GM18867 (cell line): ENCODE measurements at regions not wholly inside any gene's neighbourhood (a gene's known extent, or its start where the extent isn't known, plus 50 kb on each side); places are given as distances from the start of the nearest gene placed in this dataset.
A peak's percentile ranks its signal among the peaks of the same experiment; 100 is the strongest.

Source experiments
- ATAC-seq: cut with Tn5 transposase; IDR thresholded peaks from one replicate; pipeline ENCODE4 v1.9.1; 2021; ENCODE audit warnings: mild to moderate bottlenecking, moderate library complexity; ENCODE audit not compliant: unreplicated experiment

DNA sequence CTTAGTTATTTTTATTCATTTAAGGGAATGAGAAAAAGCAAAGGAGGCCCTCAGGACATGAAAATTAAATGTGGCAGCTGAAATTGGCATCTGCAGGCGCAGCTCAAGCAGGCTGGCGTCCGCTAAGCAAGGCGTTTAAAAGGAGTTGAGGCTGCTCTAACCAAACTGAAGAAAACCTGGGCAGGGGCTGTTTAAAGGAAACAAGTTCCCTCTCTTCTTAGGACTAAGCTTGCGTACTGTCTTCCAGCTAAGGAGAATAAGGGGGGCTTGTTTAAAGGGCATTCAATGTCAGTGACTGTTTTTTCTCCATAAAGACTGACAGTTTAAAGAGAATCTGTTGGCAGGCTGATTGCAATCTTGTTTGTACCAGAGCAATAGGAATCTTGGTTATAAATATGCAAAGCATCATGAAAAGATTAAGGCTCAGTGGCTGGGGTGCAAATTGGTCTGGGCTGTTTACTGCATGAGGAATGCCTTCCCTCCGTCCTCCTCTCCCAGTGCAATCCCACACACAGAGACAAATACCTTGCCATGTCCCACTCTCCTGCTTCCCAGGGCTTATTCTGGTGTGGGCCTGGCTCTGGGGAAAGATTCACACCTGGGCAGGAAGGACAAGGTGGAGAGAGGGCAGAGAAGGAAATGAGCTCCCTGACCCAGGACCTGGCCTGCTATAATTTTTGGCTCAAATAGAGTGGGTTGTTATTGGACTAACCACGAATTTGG, 85.9 kb upstream of the LIFR start:
- ATAC-seq = no peak

- ATAC-seq = no peak
Measured at GRCh38 chr5:38643616-38644015, 87.2 kb upstream of the LIFR start.

DNA sequence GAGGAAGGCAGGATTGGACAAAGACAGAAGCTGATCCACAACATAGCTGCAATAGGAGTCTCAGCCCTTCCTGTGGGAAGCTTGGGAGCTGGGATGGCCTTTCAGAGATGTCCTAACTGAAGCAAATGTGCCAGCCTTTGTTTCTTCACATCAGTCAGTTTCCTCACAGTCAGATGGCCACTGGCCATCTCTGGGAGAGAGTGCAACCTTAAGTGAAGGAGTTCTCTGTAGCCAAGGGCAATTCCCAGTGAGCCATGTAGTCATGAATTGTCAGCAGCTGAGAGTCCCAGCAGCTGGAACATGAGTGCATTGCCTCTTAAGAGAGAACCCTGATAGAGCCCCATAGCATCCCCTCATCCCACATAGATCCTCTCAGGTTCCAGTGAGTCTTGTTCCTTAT, 89.1 kb upstream of the LIFR start:
- no peak for ATAC-seq

- ATAC-seq = no peak
Measured at GRCh38 chr5:38648703-38649291, 92.4 kb upstream of the LIFR start.

DNA sequence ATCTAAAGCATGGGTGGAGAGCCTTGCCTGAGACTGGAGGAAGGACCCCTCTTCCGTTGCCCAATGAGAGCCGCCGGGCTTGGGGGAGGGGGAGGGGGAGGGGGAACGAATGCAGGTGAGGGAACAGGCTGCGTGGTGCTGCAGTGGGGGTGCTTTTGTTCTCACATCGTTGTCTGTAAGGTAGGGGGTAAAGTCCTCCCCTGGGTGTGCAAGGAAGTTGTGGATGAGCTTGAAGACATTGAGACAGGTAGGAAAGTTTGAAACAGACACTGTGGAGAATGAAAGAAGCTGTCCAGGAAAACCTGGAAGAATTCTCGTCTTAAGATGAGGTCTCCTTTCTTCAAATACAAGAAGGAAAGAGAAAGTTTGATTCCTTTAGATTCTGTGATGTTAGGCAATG, 94.1 kb upstream of the LIFR start:
- ATAC-seq = no peak

DNA sequence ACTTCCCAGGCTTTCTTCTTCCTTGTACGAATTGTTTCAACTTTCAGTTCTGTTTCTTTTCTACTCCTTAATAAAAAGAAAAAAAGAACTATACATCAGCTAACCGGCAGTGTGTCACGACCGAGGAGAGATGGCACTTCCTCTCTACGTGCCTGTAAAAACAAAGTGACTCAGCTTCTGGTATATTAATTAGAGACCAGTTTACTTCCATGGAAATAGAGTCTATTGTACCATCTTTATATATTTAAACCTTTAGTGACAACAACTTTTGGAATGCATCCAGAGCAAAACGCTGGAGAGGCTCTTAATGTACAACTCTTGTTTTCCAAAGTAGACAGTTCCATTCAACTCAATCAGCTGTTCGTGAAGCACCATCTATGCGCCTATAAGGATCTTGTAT, 94.5 kb upstream of the LIFR start:
- no peak for ATAC-seq

- no peak for ATAC-seq
Measured at GRCh38 chr5:38651806-38652205, 95.4 kb upstream of the LIFR start.

GRCh38 chr5:38653389-38653788, 96.9 kb upstream of the LIFR start:
- no peak for ATAC-seq

- ATAC-seq = no peak
Measured at GRCh38 chr5:38655691-38656090, 99.2 kb upstream of the LIFR start.

DNA sequence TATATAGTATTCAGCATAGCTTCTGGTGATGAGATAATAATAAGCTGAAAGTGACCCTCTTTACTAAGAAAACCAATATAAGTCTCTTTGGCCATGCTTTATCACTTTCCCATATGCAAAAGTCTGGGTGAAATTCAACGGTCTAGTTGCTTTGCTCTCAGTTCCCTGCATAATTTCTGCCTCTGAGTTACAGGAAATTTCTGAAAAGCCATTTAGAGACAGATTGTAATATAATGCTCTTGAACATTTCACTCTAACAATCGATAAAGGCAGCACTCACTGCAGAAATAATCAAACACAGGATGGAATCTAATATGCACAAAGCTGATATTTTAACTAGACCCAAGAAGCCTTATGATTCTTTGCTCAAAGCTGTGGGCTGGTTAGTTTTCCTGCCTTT, 100.1 kb upstream of the LIFR start:
- no peak for ATAC-seq

DNA sequence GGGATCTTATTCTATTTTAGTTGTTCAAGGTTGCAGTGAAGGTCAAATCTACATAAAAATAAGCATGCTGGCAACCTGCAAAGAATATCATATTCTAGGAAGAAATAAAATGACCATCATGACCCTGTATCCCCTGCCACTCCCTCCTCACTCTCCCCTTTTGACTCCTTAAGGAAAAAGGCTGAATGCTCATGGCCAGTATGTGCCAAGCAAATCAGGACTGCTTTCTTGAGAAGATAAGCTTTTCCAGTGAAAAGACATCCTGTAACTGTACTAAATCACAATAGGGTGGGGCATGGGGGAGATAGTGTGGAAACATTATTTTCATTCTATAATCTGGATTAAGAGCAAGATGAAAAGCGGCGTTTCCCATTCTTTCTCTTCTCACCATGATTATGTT, 100.6 kb upstream of the LIFR start:
- no peak for ATAC-seq

- ATAC-seq = no peak
Measured at GRCh38 chr5:38660194-38660668, 103.8 kb upstream of the LIFR start.

DNA sequence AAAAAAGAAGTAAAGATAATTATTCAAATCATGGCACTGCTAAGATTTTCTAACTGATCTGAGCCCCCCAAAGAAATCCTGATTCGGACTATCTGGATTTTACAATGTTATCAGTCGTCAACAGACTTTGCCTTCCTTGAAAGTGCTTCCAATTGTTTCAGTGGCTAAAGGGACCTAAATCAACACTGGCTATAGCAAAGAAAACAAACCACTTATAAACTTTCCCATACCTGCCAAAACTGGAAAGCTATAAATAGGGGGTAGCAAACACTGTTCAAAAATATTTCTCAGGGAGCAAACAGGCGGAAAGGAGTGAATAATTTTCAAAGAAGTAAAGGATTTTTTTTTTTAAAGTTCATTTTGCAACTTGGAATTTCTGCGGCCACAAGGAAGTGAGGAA, 105.6 kb upstream of the LIFR start:
- ATAC-seq = no peak

DNA sequence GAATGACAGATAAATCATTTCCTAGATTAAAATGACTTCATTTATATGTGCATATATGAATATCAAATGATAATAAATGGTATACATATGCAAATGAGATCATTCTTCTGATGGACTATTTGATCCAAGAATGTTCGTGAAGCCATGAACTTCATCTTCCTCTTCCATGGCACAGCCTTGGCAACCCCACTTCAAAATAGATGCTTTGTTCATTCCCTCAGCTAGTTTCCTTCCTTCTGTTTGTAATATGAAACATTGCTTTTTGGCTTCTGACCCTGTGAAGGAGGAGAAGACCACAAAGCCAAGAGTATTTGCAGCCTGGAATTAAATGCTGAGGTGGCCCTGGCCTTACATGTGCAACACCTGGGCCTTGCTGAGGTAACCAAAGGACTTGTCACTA, 106.8 kb upstream of the LIFR start:
- no peak for ATAC-seq

- peak; percentile 47 for ATAC-seq
Measured at GRCh38 chr5:38666668-38667498, 110.4 kb upstream of the LIFR start.

DNA sequence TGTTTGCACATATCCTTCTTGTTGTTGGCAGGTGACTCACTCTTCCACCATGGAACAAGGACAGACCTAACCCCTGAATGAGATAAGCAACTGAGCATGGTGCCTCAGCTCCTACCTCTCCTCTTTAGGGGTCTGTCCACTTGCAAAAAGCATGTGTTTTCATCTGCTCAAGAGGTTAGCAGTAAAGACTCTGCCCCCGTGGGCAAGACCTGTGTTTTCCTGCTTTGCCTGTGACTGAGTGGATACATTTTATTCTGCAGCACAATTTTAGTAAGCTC, 111.0 kb upstream of the LIFR start:
- no peak for ATAC-seq

DNA sequence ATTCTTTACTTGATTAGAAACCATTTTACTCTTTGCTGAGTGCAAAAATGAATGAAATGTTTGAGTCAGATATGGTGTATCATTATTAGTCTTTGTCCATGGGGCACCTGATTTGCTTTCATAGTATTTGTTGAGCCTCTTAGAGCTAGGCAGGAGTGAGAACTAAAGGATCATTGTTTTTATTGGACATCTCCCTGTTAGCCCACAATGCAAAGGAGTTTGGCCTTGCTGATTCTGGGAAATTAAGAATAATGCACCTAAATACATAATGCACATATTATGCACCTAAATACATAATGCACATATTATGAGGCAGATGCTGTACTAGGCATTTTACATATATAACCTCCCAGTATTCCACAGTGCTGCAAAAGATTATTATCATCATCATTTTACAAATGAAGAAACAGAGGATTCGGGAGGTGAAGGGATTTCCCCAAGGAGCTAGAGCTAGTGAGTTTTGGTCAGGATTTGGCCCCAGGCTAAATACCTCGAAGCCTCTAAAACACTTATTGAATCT, 113.0 kb upstream of the LIFR start:
- no peak for ATAC-seq

- no peak for ATAC-seq
Measured at GRCh38 chr5:38670066-38670465, 113.6 kb upstream of the LIFR start.

- ATAC-seq = no peak
Measured at GRCh38 chr5:38670878-38671277, 114.4 kb upstream of the LIFR start.

- ATAC-seq = no peak
Measured at GRCh38 chr5:38672059-38672788, 115.8 kb upstream of the LIFR start.

DNA sequence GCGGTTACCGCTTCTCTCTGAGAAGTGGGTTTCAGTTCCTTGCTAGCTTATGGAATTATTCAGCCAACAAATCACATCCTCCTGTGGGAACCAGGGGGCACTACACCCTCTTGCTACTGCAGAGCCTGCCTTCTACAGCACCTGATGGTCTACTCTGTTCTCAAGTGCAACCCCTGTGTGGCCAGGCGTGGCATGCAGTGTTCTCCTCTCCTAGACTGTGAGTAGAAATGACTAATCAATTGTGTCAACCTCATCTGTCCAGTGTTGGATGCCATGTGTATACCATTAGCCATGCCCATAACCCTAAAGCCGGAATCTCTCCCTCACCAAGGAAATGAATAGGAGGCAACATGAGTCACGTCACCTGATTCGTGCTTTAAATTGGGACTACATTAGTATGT, 117.2 kb upstream of the LIFR start:
- no peak for ATAC-seq
